Sigmoid colon (tissue), 6 donors: ENCODE measurements at regions not wholly inside any gene's neighbourhood (a gene's known extent, or its start where the extent isn't known, plus 50 kb on each side); places are given as distances from the start of the nearest gene placed in this dataset.

Experiments used
- DNase-seq: peaks from one replicate; pipeline ENCODE4 v3.0.0-alpha.2; 2019
- H3K27ac ChIP-seq, 4 donors: fragments of 200-600 bp; sonication (generic); one replicate each; pipeline ENCODE4 v1.5.1; 2016 to 2019; ENCODE audit warnings: mild to moderate bottlenecking in 1 of 4
- H3K27me3 ChIP-seq, 3 donors: fragments of 200-600 bp; sonication (generic); one replicate each; pipeline ENCODE4 v1.5.1; 2019; ENCODE audit warnings: mild to moderate bottlenecking in 1 of 3
- H3K36me3 ChIP-seq, 4 donors: fragments of 200-600 bp; sonication (generic); one replicate each; pipeline ENCODE4 v1.5.1; 2016 to 2019
- H3K4me1 ChIP-seq, 4 donors: fragments of 200-600 bp; sonication (generic); one replicate each; pipeline ENCODE4 v1.5.1; 2017 to 2019
- H3K4me3 ChIP-seq, 4 donors: fragments of 200-600 bp; sonication (generic); one replicate each; pipeline ENCODE4 v1.5.1; 2017 to 2019; ENCODE audit warnings: mild to moderate bottlenecking in 2 of 4, moderate library complexity in 1 of 4
- H3K9me3 ChIP-seq, 4 donors: fragments of 200-600 bp in 3 of 4; sonication (generic) in 3 of 4; one replicate each; pipeline versions ENCODE4 v1.5.1 to v1.6.1; 2013 to 2019
- CTCF ChIP-seq, 4 experiments: fragments of 450-650 bp in 3 of 4; fragments of 200-600 bp in 1 of 4; IDR thresholded peaks; one replicate each; pipeline ENCODE4 v1.5.1; 2016 to 2019; ENCODE audit warnings: antibody characterized with exemption in 4 of 4, mild to moderate bottlenecking in 3 of 4, moderate library complexity in 2 of 4
- EP300 ChIP-seq, 4 donors: sonication (generic); formaldehyde crosslinking; IDR thresholded peaks; one replicate each; pipeline ENCODE4 v1.6.1; 2017; ENCODE audit warnings: antibody characterized with exemption in 4 of 4
- POLR2A ChIP-seq, 2 donors: fragments of 450-650 bp; IDR thresholded peaks; one replicate each; pipeline ENCODE4 v1.6.1; 2016; ENCODE audit warnings: antibody characterized with exemption in 2 of 2, mild to moderate bottlenecking in 2 of 2, moderate library complexity in 2 of 2
- POLR2AphosphoS5 ChIP-seq, 4 donors: sonication (generic); formaldehyde crosslinking; IDR thresholded peaks; one replicate each; pipeline ENCODE4 v1.6.1; 2017; ENCODE audit warnings: antibody characterized with exemption in 4 of 4
- WGBS, 2 donors: extraction: QIAGEN DNeasy Blood & Tissue Kit; methylation state at CpG; one replicate each; pipeline ENCODE4 v1.1.7; 2013; 5-methylcytosine and 5-hydroxymethylcytosine counted together
- intact Hi-C: fragments of 100-400 bp; cut with DNase I; formaldehyde crosslinking; loops from one replicate; pipeline ENCODE4 v1.15.1; 2023
- donor health status: healthy with polysubstance abuse.
- donor health status: healthy.

- H3K4me3 ChIP-seq: no peak overlapping the region
- no peaks in the 10 kb centered on the region for H3K36me3 ChIP-seq
- no peak for DNase-seq
- 8 to 25% methylated on average over 7 of the region's 7 CpGs for WGBS, 2 donors
- TF ChIP-seq CTCF (IDR thresholded peaks at IDR 0.05) (peak in 1 of 4 experiments; percentile 11), EP300 (IDR thresholded peaks at IDR 0.05) (no peak), POLR2AphosphoS5 (IDR thresholded peaks at IDR 0.05) (no peak), POLR2A (IDR thresholded peaks at IDR 0.05) (no peak)
- H3K27ac ChIP-seq: no peak overlapping the region
- no peaks in the 10 kb centered on the region for H3K4me1 ChIP-seq
- H3K9me3 ChIP-seq: no peaks in the 10 kb centered on the region
- no peaks in the 10 kb centered on the region for H3K27me3 ChIP-seq
- intact Hi-C loops: no loop called here
Observed at GRCh38 chr7:142535123-142535779, 214.0 kb upstream of the PRSS1 start.

DNA sequence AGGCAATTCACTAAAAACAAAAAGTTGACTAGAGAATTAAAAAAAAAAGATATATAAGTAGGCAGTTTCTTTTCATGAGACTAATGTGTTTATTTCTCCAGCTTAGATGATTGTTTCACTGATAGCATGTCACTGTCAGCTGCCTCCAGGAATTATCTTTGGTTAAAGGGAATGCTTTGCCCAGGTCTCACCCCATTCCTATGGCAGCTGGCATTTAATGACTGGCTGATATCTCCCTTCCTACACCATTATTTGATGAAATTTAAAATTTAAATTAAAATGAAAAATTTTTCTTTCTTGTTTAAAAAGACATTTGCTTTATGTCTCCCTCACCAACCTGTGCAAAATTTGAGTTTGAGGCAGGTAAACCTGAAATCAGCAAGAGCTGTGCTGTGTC is 214.5 kb upstream of the PRSS1 start:
- DNase-seq: no peak
- no peaks in the 10 kb centered on the region for H3K36me3 ChIP-seq
- H3K27me3 ChIP-seq: peaks cover 0 to under 1% (median 0%) of the 10 kb centered on the region in 3 donors
- no peaks in the 10 kb centered on the region for H3K9me3 ChIP-seq
- no peak overlapping the region for H3K4me3 ChIP-seq
- H3K4me1 ChIP-seq: no peaks in the 10 kb centered on the region
- intact Hi-C loops: no loop called here
- no peak for TF ChIP-seq CTCF (IDR thresholded peaks at IDR 0.05)
- no peak for TF ChIP-seq POLR2A (IDR thresholded peaks at IDR 0.05)
- no peak for TF ChIP-seq POLR2AphosphoS5 (IDR thresholded peaks at IDR 0.05)
- TF ChIP-seq EP300 (IDR thresholded peaks at IDR 0.05): no peak
- H3K27ac ChIP-seq: no peak overlapping the region

DNA sequence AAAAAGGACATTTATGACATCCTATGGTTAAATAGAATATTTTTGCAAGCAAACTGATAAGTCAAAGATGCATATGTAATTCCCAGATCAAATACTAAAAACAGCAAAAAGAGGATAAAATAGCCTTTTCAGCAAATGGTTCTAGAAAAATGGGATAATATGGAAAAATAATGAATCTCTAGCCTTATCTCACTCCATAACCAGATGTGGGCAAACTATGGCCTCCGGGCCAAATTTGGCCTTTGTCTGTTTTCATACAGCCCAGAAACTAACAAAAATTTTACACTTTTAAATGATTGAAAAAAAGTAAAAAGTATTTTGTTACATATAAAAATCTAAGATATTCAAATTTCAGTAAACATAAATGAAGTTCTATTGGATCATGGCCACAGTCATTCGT is 215.4 kb upstream of the PRSS1 start:
- no peak for DNase-seq
- Histone ChIP-seq H3K4me1 (no peaks in the 10 kb centered on the region), H3K36me3 (no peaks in the 10 kb centered on the region), H3K4me3 (no peak overlapping the region), H3K27me3 (peaks cover 0 to 7% (median 0%) of the 10 kb centered on the region in 3 donors), H3K9me3 (no peaks in the 10 kb centered on the region), H3K27ac (no peak overlapping the region)
- 90 to 92% methylated on average over 2 of the region's 2 CpGs for WGBS, 2 donors
- TF ChIP-seq CTCF (IDR thresholded peaks at IDR 0.05) (no peak), POLR2AphosphoS5 (IDR thresholded peaks at IDR 0.05) (no peak), EP300 (IDR thresholded peaks at IDR 0.05) (no peak), POLR2A (IDR thresholded peaks at IDR 0.05) (no peak)
- intact Hi-C loops: no loop called here

- intact Hi-C loops: no loop called here
- Histone ChIP-seq H3K27me3 (peaks cover 0 to 23% (median 0%) of the 10 kb centered on the region in 3 donors), H3K4me3 (no peak overlapping the region), H3K4me1 (no peaks in the 10 kb centered on the region), H3K27ac (no peak overlapping the region), H3K9me3 (no peaks in the 10 kb centered on the region), H3K36me3 (no peaks in the 10 kb centered on the region)
- TF ChIP-seq CTCF (IDR thresholded peaks at IDR 0.05) (no peak), POLR2AphosphoS5 (IDR thresholded peaks at IDR 0.05) (no peak)
- 71 to 88% methylated on average over 4 of the region's 4 CpGs for WGBS, 2 donors
- no peak for DNase-seq
Observed at GRCh38 chr7:142529591-142529990, 219.7 kb upstream of the PRSS1 start.
